C4-2B (cell line): ENCODE measurements at regions not wholly inside any gene's neighbourhood (a gene's known extent, or its start where the extent isn't known, plus 50 kb on each side); places are given as distances from the start of the nearest gene placed in this dataset.

Experiments
- ZFX ChIP-seq: fragments of 450-650 bp; IDR thresholded peaks from 2 replicates; pipeline ENCODE4 v1.6.1; 2017
- TF ChIP-seq, protein P1 (sequence below): fragments of 450-650 bp; conservative IDR thresholded peaks from 2 replicates; pipeline ENCODE4 v1.5.1; 2017; ENCODE audit warnings: mild to moderate bottlenecking

DNA sequence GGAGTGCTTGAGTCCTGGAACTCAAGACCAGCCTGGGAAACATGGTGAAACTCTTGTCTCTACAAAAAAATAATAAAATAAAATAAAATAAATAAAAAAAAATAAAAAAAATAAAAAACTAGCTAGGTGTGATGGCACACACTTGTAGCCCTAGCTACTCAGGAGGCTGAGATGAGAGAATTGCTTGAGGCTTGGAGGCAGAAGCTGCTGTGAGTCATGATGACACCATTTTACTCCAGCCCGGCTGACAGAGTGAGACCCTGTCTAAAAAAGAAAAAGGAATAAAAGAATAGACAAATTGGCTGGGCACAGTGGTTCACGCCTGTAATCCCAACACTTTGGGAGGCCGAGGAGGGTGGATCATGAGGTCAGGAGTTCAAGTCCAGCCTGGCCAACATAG, 1168.9 kb downstream of the SLITRK5 start:
- TF ChIP-seq, protein P1, sequence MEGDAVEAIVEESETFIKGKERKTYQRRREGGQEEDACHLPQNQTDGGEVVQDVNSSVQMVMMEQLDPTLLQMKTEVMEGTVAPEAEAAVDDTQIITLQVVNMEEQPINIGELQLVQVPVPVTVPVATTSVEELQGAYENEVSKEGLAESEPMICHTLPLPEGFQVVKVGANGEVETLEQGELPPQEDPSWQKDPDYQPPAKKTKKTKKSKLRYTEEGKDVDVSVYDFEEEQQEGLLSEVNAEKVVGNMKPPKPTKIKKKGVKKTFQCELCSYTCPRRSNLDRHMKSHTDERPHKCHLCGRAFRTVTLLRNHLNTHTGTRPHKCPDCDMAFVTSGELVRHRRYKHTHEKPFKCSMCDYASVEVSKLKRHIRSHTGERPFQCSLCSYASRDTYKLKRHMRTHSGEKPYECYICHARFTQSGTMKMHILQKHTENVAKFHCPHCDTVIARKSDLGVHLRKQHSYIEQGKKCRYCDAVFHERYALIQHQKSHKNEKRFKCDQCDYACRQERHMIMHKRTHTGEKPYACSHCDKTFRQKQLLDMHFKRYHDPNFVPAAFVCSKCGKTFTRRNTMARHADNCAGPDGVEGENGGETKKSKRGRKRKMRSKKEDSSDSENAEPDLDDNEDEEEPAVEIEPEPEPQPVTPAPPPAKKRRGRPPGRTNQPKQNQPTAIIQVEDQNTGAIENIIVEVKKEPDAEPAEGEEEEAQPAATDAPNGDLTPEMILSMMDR: no peak
- no peak for TF ChIP-seq ZFX
